ENCODE measurements at regions not wholly inside any gene's neighbourhood (a gene's known extent, or its start where the extent isn't known, plus 50 kb on each side); places are given as distances from the start of the nearest gene placed in this dataset.

GRCh38 chr10:123373591-123373990, 219.4 kb downstream of the BUB3 start:
- no peak for TF ChIP-seq PATZ1 (tag by site-specific recombination; IDR thresholded peaks at IDR 0.05)
- TF ChIP-seq ZNF792 (tag by site-specific recombination; IDR thresholded peaks at IDR 0.05): no peak
- no peak for TF ChIP-seq ZSCAN16 (tag by site-specific recombination; IDR thresholded peaks at IDR 0.05)
- no peak for TF ChIP-seq SALL2 (tag by site-specific recombination; IDR thresholded peaks at IDR 0.05; ENCODE audit: borderline replicate concordance)
- no peak for TF ChIP-seq HOXC10 (CRISPR knock-in tag; IDR thresholded peaks at IDR 0.05)
- TF ChIP-seq CTCF (tag by site-specific recombination; IDR thresholded peaks at IDR 0.05): no peak
- TF ChIP-seq TSHZ1 (tag by site-specific recombination; IDR thresholded peaks at IDR 0.05; ENCODE audit: borderline replicate concordance): no peak
- no peak for TF ChIP-seq ZNF10 (tag by site-specific recombination; IDR thresholded peaks at IDR 0.05)
- TF ChIP-seq ZNF24 (tag by site-specific recombination; IDR thresholded peaks at IDR 0.05): no peak
- TF ChIP-seq SETDB1 (IDR thresholded peaks at IDR 0.05; ENCODE audit: insufficient read length, low read length): no peak
- TF ChIP-seq REST (tag by site-specific recombination; IDR thresholded peaks at IDR 0.05): no peak
- TF ChIP-seq ZNF658 (tag by site-specific recombination; IDR thresholded peaks at IDR 0.05): no peak
- TF ChIP-seq ZNF600 (tag by site-specific recombination; IDR thresholded peaks at IDR 0.05): no peak

All from HEK293 (cell line).